AG04450 (cell line): ENCODE measurements at regions not wholly inside any gene's neighbourhood (a gene's known extent, or its start where the extent isn't known, plus 50 kb on each side); places are given as distances from the start of the nearest gene placed in this dataset.

Source experiments
- CTCF ChIA-PET: fragments of 300-600, 350-600 bp; formaldehyde crosslinking; extraction: SDS; loops from one replicate; lab custom pipeline; 2022; ENCODE audit warnings: antibody characterized with exemption, inconsistent platforms; lab: Charles Lee
- POLR2A ChIA-PET: fragments of 350-600 bp; formaldehyde crosslinking; extraction: SDS; loops from one replicate; lab custom pipeline; 2021; ENCODE audit warnings: antibody characterized with exemption, inconsistent platforms; lab: Yijun Ruan, JAX
- DNase-seq: peaks from one replicate; pipeline ENCODE4 v3.0.0-alpha.2; 2011; ENCODE audit warnings: low read depth, low spot score
- H3K27ac ChIP-seq: one replicate; pipeline ENCODE4 v1.5.1; 2012; ENCODE audit warnings: low read depth, low read length, control low read depth
- H3K27me3 ChIP-seq: one replicate; pipeline ENCODE4 v1.6.0; 2012; ENCODE audit warnings: low read length; ENCODE audit not compliant: control insufficient read depth, insufficient read depth
- H3K4me3 ChIP-seq: 2 replicates; pipeline ENCODE4 v1.5.1; 2011; ENCODE audit warnings: mild to moderate bottlenecking, low read depth, low read length, control low read depth
- H3K9me3 ChIP-seq: 2 replicates; pipeline ENCODE4 v1.5.1; 2012; ENCODE audit warnings: low read length; ENCODE audit not compliant: control insufficient read depth, insufficient read depth
- CTCF ChIP-seq: IDR thresholded peaks from 2 replicates; pipeline ENCODE4 v1.5.1; 2011; ENCODE audit warnings: low read depth, low read length, control low read depth, inconsistent platforms

- no peak overlapping the region for H3K4me3 ChIP-seq
- no peak for DNase-seq
- TF ChIP-seq CTCF = peak; percentile 18; the same call in 1 of the 2 replicates
- ChIA-PET POLR2A (no interaction called here), CTCF (interaction anchor here (1.1 kb wide), 2 partner anchors 48 to 1214 kb away, joined by 4 to 6 read pairs; no protein-coding TSS in a partner anchor)
- H3K27ac ChIP-seq = no peak overlapping the region
- H3K27me3 ChIP-seq = no peaks in the 10 kb centered on the region
- no peaks in the 10 kb centered on the region for H3K9me3 ChIP-seq
Measured at GRCh38 chr7:13476881-13477444, 512.5 kb downstream of the ETV1 start.

- H3K27me3 ChIP-seq = no peaks in the 10 kb centered on the region
- POLR2A ChIA-PET = no interaction called here
- CTCF ChIA-PET = no interaction called here
- H3K9me3 ChIP-seq = no peaks in the 10 kb centered on the region
- no peak for TF ChIP-seq CTCF
- no peak overlapping the region for H3K4me3 ChIP-seq
- no peak overlapping the region for H3K27ac ChIP-seq
- DNase-seq = no peak
Measured at GRCh38 chr7:13489386-13489785, 500.1 kb downstream of the ETV1 start.

GRCh38 chr7:13496976-13497375 is 492.5 kb downstream of the ETV1 start:
- ChIA-PET CTCF (no interaction called here), POLR2A (no interaction called here)
- TF ChIP-seq CTCF = no peak
- H3K27me3 ChIP-seq = no peaks in the 10 kb centered on the region
- DNase-seq = no peak
- no peaks in the 10 kb centered on the region for H3K9me3 ChIP-seq
- H3K27ac ChIP-seq = no peak overlapping the region
- no peak overlapping the region for H3K4me3 ChIP-seq

- no peaks in the 10 kb centered on the region for H3K27me3 ChIP-seq
- ChIA-PET CTCF (no interaction called here), POLR2A (no interaction called here)
- no peak overlapping the region for H3K4me3 ChIP-seq
- H3K9me3 ChIP-seq = no peaks in the 10 kb centered on the region
- DNase-seq = no peak
- no peak for TF ChIP-seq CTCF
- H3K27ac ChIP-seq = no peak overlapping the region
Measured at GRCh38 chr7:13508586-13508985, 480.9 kb downstream of the ETV1 start.

- H3K9me3 ChIP-seq = no peaks in the 10 kb centered on the region
- DNase-seq = no peak
- H3K27me3 ChIP-seq = no peaks in the 10 kb centered on the region
- H3K4me3 ChIP-seq = no peak overlapping the region
- ChIA-PET POLR2A (no interaction called here), CTCF (interaction anchor here (1.0 to 1.4 kb wide), 2 partner anchors 938 to 1172 kb away, joined by 3 read pairs; no protein-coding TSS in a partner anchor)
- TF ChIP-seq CTCF = no peak
- no peak overlapping the region for H3K27ac ChIP-seq
Measured at GRCh38 chr7:13518738-13519137, 470.7 kb downstream of the ETV1 start.
